GM18951 (cell line): ENCODE measurements at regions not wholly inside any gene's neighbourhood (a gene's known extent, or its start where the extent isn't known, plus 50 kb on each side); places are given as distances from the start of the nearest gene placed in this dataset.

Source experiments
- POLR2A ChIP-seq: IDR thresholded peaks from 4 replicates; pipeline ENCODE4 v1.6.1; 2011; ENCODE audit warnings: mild to moderate bottlenecking; ENCODE audit not compliant: insufficient read length, insufficient read depth; ENCODE audit errors: extremely low read depth
- in situ Hi-C: fragments of 300-500 bp; cut with MboI; formaldehyde crosslinking; loops from one replicate; pipeline ENCODE4 v1.12.0; 2022; ENCODE audit warnings: low sequenced_read_pairs, mixed read lengths, inconsistent platforms; ENCODE audit not compliant: unreplicated experiment

DNA sequence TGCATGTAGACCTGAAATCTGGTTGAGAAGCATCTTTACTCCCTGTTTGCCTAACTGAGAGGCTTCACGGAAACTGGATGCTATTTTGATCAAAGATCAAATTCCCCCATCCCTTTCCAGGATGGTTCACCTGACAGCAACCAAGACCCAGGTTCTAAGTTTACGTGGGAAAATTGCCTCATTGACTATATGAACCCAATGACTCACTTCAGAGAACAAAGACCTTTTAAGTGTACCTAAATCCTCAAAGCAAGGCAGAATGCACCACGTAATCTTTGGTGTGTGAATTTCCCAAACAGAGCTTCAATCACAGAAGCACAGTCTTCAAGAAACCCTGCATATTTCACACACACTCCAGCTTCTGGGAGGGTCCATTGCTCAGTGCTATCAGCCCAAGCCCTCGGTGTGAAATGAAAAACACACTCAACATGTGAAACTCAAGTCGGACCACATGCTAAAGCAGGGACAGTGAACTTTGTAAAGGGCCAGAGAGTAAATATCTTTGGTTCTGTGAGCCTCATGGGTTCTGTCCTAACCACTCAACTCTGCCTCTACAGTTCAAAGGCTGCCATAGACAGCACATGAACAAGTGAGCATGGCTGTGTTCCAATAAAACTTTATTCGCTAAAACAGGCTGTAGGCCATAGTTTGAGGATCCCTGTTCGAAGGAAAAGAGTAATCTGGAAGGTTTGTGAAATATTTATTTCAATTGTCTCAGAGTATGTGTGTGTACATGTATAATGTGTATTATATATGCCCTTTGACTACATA lies 275.6 kb upstream of the FOXK1 start:
- no peak for TF ChIP-seq POLR2A
- in situ Hi-C loops, result no loop called here

DNA sequence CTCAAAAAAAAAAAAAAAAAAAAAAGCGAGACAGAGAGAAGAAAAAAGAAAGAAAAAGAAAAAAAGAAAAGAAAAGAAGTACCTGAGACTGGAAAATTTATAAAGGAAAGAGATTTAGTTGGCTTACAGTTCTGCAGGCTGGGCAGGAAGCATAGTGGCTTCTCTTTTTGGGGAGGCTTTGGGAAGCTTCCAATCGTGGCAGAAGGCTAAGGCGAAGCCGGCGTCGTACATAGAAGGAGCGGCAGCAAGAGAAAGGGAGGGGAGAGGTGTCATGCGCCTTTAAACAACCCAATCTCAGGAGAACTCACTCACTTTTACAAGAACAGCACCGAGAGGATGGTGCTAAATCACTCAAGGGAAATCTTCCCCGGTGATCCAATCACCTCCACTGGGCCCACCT lies 272.1 kb upstream of the FOXK1 start:
- in situ Hi-C loops, result no loop called here
- TF ChIP-seq POLR2A, result no peak

DNA sequence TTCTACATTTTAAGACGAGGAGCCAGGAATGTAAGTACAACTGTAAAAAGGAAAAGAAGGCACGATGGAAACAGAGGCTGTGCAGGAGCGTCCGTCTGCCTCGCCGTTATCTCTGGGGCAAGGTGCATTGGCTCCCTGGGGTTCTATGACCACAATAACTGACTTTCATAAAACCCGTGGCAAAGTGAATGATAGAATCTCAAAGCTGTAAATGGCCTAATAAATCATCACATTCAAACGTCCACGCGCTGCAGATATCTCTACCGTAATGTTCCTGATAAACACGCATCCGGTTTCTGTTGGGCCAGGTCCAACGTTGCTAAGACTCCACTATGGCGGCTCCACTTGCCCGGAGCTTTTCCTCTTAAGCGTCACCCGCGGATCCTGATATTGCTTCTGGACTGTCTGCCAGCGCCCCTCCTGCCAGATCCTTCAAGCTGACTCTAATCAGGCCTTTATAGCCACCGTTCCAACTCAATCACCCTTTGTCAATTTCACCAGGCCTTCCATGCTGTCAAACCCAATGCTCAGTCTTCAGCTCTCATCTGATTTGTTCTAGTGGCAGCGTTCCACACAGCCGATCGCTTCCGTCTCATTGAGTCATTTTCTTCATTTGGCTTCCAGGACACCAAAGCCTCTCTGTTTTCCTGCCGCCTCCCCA lies 265.6 kb upstream of the FOXK1 start:
- in situ Hi-C loops, result no loop called here
- no peak for TF ChIP-seq POLR2A

DNA sequence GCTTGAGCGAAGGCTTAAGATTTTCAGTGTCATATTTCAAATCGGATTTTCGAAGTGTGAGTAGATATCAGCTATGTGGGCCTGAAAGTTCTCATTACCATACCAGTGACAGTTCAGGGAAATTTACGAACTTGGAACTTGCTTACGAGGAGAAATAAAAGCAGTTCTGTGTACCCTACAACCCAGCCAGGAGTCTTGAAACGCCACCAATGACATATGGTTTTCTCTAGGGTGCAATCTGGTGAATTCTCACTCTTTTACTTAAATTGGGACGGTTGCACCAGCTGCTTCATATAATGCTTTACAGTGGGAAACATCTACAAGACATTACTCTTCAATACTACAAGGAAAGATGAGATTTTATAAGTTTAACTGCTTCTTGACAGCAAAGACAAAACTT lies 253.6 kb upstream of the FOXK1 start:
- in situ Hi-C loops, result no loop called here
- TF ChIP-seq POLR2A, result no peak

DNA sequence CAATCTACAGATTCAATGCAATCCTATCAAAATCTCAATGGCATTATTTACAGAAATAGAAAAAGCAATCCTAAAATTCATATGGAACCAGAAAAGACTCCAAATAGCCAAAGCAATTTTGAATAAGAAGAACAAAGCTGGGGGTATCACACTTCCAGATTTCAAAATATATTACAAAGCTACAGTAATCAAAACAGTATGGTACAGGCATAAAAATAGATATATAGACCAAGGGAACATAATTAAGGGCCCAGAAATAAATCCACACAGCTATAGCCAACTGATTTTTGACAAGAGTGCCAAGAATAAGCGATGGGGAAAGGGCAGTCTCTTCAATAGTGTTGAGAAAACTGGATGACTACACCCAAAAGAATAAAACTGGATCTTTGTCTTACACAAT lies 251.9 kb upstream of the FOXK1 start:
- in situ Hi-C loops, result no loop called here
- TF ChIP-seq POLR2A, result no peak

DNA sequence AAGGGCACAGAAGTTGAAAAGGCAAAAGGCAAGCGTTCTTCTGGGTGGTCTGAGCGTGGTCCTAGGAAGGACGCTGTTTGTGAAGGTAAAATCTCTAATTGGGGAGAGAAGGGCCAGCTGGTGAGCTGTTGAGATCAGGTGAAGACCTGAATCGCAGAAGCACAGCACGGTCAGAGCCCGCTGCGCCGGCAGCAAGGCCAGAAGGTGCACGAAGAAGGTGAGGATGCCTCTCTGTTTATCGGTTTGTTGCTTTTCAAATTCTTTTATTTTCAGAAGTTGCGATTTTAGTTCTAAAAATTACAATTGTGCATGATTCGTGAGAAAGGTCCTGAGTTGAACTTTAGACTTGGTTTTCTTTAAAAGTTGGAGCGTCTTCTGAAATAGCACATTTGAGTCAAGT lies 247.8 kb upstream of the FOXK1 start:
- TF ChIP-seq POLR2A, result no peak
- in situ Hi-C loops, result no loop called here

DNA sequence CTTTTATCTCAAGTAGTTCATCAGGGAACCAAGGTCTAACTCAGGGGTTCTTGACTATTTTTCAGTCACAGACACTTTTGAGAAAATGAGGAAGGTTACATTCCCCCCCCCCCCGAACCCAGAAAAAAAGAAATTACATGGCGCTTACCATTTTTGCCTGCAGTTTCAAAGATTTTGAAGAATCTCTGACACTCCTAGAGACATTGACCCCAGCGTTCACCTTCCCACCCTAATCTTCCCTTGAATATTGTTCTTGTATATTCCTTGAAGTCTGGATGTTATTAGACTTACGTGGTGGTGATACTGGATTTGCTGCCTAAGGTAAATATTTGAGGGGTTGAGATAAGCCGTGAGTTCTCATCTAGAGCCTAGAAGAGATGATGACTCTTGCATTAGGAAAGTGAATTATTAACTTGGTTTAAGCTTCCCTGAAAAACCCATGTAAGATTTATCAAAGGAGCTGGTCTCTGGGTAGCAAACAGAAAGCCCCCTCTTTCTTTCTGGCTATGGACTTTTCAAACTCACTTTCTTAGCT lies 245.7 kb upstream of the FOXK1 start:
- in situ Hi-C loops, result no loop called here
- TF ChIP-seq POLR2A, result no peak

DNA sequence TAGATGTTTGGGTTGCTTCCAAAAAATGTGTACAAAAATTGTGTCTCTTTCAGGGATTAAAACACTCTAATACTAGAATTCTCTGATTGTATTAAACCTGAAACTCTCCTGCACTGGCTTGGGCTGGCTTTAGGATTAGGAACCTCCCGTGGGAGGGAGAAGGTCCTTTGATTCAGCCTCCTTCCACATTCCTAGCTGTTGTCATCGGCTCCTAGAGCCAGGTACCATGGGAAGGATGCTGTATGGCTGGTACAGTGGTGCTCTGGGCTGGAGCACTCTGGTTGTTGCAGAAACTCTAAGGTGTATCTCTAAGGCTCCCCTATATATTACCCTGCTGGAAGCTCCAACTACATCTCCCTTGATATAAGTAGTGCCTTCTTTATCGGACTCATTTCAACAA lies 245.2 kb upstream of the FOXK1 start:
- no peak for TF ChIP-seq POLR2A
- in situ Hi-C loops, result no loop called here

DNA sequence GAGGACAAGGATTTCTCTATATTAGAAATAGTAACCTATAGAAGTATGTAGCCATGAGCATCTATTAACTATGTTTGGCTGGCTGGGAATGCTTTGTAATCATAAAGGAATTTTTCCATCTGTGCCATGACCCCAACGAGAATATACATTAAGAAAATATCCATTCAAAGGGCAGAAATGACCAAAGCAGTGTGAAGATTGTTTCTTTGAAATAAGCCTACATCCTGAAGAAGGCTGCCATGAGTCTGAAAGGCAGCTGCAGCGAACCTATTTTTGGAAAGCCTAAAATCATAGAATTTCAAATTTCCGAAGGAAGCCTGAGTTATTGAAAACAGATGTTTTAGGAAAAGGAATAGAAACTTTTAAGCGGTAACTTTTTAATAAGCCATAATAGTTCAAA lies 244.2 kb upstream of the FOXK1 start:
- in situ Hi-C loops, result no loop called here
- TF ChIP-seq POLR2A, result no peak

DNA sequence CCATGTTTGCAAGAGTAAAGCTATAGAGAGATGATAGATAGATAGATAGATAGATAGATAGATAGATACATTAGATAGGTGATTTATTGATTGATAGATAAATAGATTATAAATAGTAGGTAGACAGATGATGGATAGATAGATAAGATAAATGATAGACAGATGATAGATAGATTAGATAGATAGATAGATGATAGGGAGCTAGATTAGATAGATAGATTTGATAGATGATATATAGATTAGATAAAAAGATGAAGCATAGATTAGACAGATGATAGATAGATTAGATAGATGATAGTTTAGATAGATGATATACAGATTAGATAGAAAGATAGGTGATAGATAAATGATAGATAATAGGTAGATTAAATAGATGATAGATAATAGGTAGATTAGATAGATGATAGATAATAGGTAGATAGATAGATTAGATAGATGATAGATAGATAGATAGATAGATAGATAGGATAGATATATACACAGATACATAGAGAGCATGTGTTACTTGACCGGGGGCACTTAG lies 243.3 kb upstream of the FOXK1 start:
- no peak for TF ChIP-seq POLR2A
- in situ Hi-C loops, result no loop called here

DNA sequence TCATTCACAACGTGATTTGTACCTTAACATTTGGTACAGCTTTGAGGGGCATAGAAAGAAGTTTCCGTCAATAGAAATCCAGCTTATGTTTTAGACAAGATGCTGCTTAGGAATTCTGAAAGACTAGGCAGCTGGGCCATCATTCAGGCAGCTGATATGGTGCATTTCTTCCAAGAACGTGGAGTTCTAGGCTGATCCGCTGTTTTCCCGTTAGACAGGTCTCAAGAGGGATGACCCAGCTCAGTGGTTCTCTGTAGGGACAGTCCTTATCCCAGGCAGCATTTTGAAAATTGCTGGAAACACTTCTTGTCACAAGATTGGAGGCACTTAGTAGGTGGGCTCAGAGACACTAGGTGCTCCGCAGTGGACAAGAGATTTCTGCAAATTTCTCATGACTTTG lies 242.7 kb upstream of the FOXK1 start:
- TF ChIP-seq POLR2A, result no peak
- in situ Hi-C loops, result no loop called here

DNA sequence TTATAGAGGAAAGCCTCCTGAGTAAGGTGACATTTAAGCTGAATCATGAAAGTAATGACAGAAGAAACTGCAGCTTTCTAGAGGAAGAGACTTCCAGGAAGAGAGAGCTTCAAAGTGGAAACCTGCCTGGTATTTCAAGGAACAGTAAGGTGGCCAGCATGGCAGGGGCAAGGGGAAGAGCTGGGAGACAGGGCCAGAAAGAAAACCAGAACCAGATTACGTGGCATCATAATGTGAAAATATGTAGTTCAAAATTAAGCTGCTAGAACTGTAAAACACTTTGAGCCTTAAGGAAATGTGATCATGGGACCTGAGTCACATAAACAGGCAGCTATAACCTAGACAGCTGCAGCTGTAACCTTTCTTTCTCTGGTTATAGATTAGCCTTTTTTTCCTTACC lies 238.0 kb upstream of the FOXK1 start:
- in situ Hi-C loops, result no loop called here
- no peak for TF ChIP-seq POLR2A

DNA sequence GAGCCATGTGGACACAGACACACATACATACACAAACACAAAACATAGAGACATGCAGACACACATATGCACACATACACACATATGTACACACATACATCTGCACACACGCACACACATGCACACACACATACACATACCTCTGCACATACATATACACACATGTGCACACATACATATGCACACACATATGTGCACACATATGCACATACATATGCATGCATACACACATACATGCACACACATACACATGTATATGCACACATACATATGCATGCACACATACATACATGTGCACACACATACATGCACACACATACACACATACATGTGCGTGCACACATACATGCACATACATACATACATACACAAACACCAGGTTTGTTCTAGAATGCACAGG lies 236.3 kb upstream of the FOXK1 start:
- in situ Hi-C loops, result no loop called here
- TF ChIP-seq POLR2A, result no peak

DNA sequence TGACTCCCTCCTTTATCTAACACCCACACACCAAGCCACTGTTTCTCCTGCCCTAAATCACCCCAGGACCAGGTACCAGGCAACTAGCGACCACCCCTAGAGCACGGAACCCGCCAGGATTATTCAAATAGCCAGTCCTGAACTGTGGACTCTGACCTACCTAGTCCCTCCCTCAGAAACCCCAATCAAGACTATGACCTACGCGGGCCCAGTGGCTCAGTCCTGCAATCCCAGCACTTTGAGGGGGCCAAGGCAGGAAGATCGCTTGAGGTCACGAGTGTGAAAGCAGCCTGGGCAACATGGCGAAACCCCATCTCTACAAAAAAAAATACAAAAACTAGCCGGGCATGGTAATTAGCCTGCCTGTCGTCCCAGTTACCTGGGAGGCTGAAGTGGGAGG lies 232.8 kb upstream of the FOXK1 start:
- TF ChIP-seq POLR2A, result no peak
- in situ Hi-C loops, result no loop called here
